Endothelial cell (in vitro differentiated cells): ENCODE measurements at regions not wholly inside any gene's neighbourhood (a gene's known extent, or its start where the extent isn't known, plus 50 kb on each side); places are given as distances from the start of the nearest gene placed in this dataset.

Source experiments
- DNase-seq: peaks from one replicate; pipeline ENCODE4 v3.0.0; 2021; ENCODE audit warnings: low spot score
- H3K27ac Mint-ChIP-seq: one replicate; pipeline ENCODE4 v1.8.0; 2021; ENCODE audit warnings: mixed read lengths, inconsistent platforms; ENCODE audit not compliant: unreplicated experiment
- H3K27me3 Mint-ChIP-seq: one replicate; pipeline ENCODE4 v1.8.0; 2021; ENCODE audit warnings: mild to moderate bottlenecking, moderate library complexity, mixed read lengths, inconsistent platforms; ENCODE audit not compliant: unreplicated experiment
- H3K36me3 Mint-ChIP-seq: one replicate; pipeline ENCODE4 v1.8.0; 2021; ENCODE audit warnings: mild to moderate bottlenecking, low read depth, mixed read lengths, inconsistent platforms; ENCODE audit not compliant: unreplicated experiment
- H3K4me1 Mint-ChIP-seq: one replicate; pipeline ENCODE4 v1.8.0; 2021; ENCODE audit warnings: mild to moderate bottlenecking, mixed read lengths, inconsistent platforms; ENCODE audit not compliant: unreplicated experiment
- H3K4me3 Mint-ChIP-seq: one replicate; pipeline ENCODE4 v1.8.0; 2021; ENCODE audit warnings: mild to moderate bottlenecking, mixed read lengths, inconsistent platforms; ENCODE audit not compliant: unreplicated experiment
- H3K9me3 Mint-ChIP-seq: one replicate; pipeline ENCODE4 v1.8.0; 2021; ENCODE audit warnings: mixed read lengths, inconsistent platforms; ENCODE audit not compliant: unreplicated experiment
- TF ChIP-seq, protein P1 (sequence below): fragments of 200-600 bp; sonication (generic); IDR thresholded peaks from one replicate; pipeline ENCODE4 v1.5.0; 2021; ENCODE audit warnings: antibody characterized with exemption; ENCODE audit not compliant: unreplicated experiment

GRCh38 chr6:20029979-20030378 lies 182.3 kb downstream of the MBOAT1 start:
- TF ChIP-seq, protein P1, sequence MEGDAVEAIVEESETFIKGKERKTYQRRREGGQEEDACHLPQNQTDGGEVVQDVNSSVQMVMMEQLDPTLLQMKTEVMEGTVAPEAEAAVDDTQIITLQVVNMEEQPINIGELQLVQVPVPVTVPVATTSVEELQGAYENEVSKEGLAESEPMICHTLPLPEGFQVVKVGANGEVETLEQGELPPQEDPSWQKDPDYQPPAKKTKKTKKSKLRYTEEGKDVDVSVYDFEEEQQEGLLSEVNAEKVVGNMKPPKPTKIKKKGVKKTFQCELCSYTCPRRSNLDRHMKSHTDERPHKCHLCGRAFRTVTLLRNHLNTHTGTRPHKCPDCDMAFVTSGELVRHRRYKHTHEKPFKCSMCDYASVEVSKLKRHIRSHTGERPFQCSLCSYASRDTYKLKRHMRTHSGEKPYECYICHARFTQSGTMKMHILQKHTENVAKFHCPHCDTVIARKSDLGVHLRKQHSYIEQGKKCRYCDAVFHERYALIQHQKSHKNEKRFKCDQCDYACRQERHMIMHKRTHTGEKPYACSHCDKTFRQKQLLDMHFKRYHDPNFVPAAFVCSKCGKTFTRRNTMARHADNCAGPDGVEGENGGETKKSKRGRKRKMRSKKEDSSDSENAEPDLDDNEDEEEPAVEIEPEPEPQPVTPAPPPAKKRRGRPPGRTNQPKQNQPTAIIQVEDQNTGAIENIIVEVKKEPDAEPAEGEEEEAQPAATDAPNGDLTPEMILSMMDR = no peak
- Mint-ChIP-seq H3K4me3 (no peak overlapping the region), H3K27me3 (no peaks in the 10 kb centered on the region), H3K27ac (no peak overlapping the region), H3K36me3 (no peaks in the 10 kb centered on the region), H3K9me3 (no peaks in the 10 kb centered on the region), H3K4me1 (peaks cover 17% of the 10 kb centered on the region)
- DNase-seq = no peak

DNA sequence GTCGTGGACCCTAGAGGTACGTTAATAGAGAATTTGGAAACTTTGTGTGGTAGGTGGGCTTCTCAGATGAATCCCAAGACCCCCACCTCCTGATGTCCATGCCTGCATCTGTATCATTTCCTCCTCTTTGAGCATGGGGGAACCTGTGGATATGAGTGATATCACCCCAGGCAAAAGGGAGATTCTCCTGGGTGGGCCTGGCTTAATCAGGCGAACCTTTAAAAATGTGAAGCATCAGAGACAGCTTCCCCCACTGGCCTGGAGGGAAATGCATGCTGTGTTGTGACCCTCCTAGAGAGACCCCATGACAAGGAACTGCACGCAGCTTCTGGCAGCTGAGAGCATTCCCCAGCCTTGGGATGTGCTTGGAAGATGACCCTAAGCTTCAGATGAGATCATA lies 180.9 kb downstream of the MBOAT1 start:
- TF ChIP-seq, protein P1 = no peak
- H3K27ac Mint-ChIP-seq = no peak overlapping the region
- peaks cover 2% of the 10 kb centered on the region for H3K27me3 Mint-ChIP-seq
- no peak overlapping the region for H3K4me3 Mint-ChIP-seq
- H3K9me3 Mint-ChIP-seq = no peaks in the 10 kb centered on the region
- DNase-seq = no peak
- peaks cover 27% of the 10 kb centered on the region for H3K4me1 Mint-ChIP-seq
- H3K36me3 Mint-ChIP-seq = peaks cover 3% of the 10 kb centered on the region

DNA sequence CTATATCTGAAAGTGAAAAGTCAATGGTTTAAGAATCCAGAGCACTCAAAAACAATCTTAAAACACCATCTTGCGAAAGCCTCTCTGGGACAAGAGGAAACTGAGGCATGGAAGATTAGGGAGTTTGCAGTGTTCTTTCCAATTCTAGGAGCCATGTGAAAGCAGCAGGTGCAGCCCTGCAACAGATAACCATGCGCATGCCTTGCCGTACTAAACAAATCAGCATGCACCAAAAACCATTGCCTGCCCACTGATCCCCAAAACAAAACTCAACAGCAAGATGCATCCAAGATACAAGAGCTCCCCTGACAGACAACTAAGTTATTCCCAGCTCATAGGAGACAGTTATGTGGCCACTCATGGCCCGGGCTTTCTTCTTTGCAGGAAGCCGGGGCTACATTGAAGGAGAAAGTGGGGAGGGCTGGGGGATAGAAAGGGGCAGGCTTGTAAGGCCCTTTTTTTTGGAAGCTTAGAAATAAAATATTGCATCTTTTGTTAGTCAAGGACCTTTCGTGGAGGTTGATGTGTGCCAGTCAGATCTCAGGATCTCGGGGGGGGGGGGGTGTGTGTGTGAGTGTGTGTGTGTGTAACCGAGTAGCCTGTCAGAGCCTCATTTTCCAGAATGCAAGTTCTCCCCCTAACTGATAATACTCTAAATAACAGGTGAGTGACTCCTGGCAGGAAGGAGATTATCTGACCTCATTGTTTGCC lies 178.4 kb downstream of the MBOAT1 start:
- no peak overlapping the region for H3K4me3 Mint-ChIP-seq
- H3K36me3 Mint-ChIP-seq = peaks cover 12% of the 10 kb centered on the region
- H3K27ac Mint-ChIP-seq = peak overlapping the region; percentile 61
- H3K4me1 Mint-ChIP-seq = peaks cover 31% of the 10 kb centered on the region
- TF ChIP-seq, protein P1 = no peak
- no peak for DNase-seq
- no peaks in the 10 kb centered on the region for H3K9me3 Mint-ChIP-seq
- H3K27me3 Mint-ChIP-seq = peaks cover 2% of the 10 kb centered on the region

- H3K4me1 Mint-ChIP-seq = peaks cover 34% of the 10 kb centered on the region
- H3K4me3 Mint-ChIP-seq = no peak overlapping the region
- H3K27ac Mint-ChIP-seq = peak overlapping the region; percentile 61
- DNase-seq = no peak
- TF ChIP-seq, protein P1 = no peak
- H3K36me3 Mint-ChIP-seq = peaks cover 12% of the 10 kb centered on the region
- H3K27me3 Mint-ChIP-seq = peaks cover 2% of the 10 kb centered on the region
- H3K9me3 Mint-ChIP-seq = no peaks in the 10 kb centered on the region
Measured at GRCh38 chr6:20034408-20034769, 177.9 kb downstream of the MBOAT1 start.

DNA sequence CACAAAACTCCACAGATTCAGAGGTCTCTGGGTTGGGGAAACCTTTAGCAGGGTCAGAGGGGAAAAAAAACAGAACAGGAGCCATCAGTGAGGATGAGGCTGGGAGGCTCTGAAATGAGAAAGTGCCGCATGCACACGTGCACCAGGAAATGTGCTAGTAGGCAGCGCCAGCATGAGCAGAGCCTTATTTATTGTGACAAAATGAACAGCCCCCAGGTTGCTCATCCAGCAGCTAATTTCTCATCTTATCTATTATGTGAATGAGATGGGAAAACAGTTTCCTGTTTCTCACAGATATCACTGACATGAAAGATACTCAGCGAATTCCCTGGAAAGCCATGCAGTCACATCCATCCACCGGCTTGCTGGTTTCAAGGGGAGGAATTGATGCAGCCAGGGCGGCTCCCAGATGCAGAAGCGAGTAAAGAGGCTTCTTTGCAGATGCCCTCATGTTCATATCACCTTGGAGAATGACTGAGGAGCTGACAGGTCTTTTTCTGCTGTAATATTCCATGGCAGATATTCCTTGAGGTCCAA lies 176.1 kb downstream of the MBOAT1 start:
- Mint-ChIP-seq H3K4me3 (no peak overlapping the region), H3K36me3 (peaks cover 12% of the 10 kb centered on the region), H3K27me3 (peaks cover 2% of the 10 kb centered on the region), H3K27ac (no peak overlapping the region), H3K9me3 (no peaks in the 10 kb centered on the region), H3K4me1 (peaks cover 34% of the 10 kb centered on the region)
- TF ChIP-seq, protein P1 = no peak
- no peak for DNase-seq
